ENCODE measurements at regions not wholly inside any gene's neighbourhood (a gene's known extent, or its start where the extent isn't known, plus 50 kb on each side); places are given as distances from the start of the nearest gene placed in this dataset.
"Not testable (repeated sequence)": the region's sequence is repeated elsewhere in the genome, so short reads cannot be mapped to it uniquely, and the experiment has no call there.

- Histone ChIP-seq H3K36me3 (ENCODE audit: control insufficient read depth in 3 of 3, insufficient read depth in 2 of 3, low read depth in 1 of 3, low read length in 3 of 3) (no peaks in the 10 kb centered on the region), H3K4me3 (ENCODE audit: low read depth in 1 of 3, low read length in 3 of 3) (no peak overlapping the region), H3K27ac (ENCODE audit: low read depth in 1 of 3, low read length in 2 of 3) (no peak overlapping the region), H3K4me1 (ENCODE audit: control insufficient read depth in 3 of 3, insufficient read depth in 2 of 3, low read depth in 1 of 3, low read length in 2 of 3) (no peaks in the 10 kb centered on the region), H3K27me3 (ENCODE audit: control insufficient read depth in 3 of 3, insufficient read depth in 3 of 3, low read length in 3 of 3) (no peaks in the 10 kb centered on the region), H3K9me3 (ENCODE audit: control insufficient read depth in 2 of 2, insufficient read depth in 1 of 2, low read depth in 1 of 2, low read length in 1 of 2) (peaks cover 0 to 7% of the 10 kb centered on the region in 2 donors)
- DNase-seq (no peak), FAIRE-seq (no peak)
- 62 to 73% (median 65%) methylated on average over 4 of the region's 4 CpGs for WGBS, 3 donors
These were observed 992.6 kb downstream of the PCDH9 start for GRCh38 chr13:66237411-66238062.

GRCh38 chr13:66234159-66234558, 996.0 kb downstream of the PCDH9 start:
- no peaks in the 10 kb centered on the region for H3K27me3 ChIP-seq (ENCODE audit: control insufficient read depth in 3 of 3, insufficient read depth in 3 of 3, low read length in 3 of 3)
- 17 to 61% (median 20%) methylated on average over 1 of the region's 1 CpG for WGBS, 3 donors
- no peak overlapping the region for H3K27ac ChIP-seq (ENCODE audit: low read depth in 1 of 3, low read length in 2 of 3)
- no peaks in the 10 kb centered on the region for H3K36me3 ChIP-seq (ENCODE audit: control insufficient read depth in 3 of 3, insufficient read depth in 2 of 3, low read depth in 1 of 3, low read length in 3 of 3)
- DNase-seq = no peak
- peaks cover 0 to 7% of the 10 kb centered on the region in 2 donors for H3K9me3 ChIP-seq (ENCODE audit: control insufficient read depth in 2 of 2, insufficient read depth in 1 of 2, low read depth in 1 of 2, low read length in 1 of 2)
- no peaks in the 10 kb centered on the region for H3K4me1 ChIP-seq (ENCODE audit: control insufficient read depth in 3 of 3, insufficient read depth in 2 of 3, low read depth in 1 of 3, low read length in 2 of 3)
- FAIRE-seq = no peak
- H3K4me3 ChIP-seq (ENCODE audit: low read depth in 1 of 3, low read length in 3 of 3) = no peak overlapping the region

DNA sequence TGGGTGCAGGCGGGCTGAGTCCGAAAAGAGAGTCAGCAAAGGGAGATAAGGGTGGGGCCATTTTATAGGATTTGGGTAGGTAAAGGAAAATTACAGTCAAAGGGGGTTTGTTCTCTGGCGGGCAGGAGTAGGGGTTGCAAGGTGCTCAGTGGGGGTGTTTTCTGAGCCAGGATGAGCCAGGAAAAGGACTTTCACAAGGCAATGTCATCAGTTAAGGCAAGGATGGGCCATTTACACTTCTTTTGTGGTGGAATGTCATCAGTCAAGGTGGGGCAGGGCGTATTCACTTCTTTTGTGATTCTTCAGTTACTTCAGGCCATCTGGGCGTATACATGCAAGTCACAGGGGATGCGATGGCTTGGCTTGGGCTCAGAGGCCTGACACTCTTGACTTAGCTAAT, 998.2 kb downstream of the PCDH9 start:
- not testable (repeated sequence) for FAIRE-seq; H3K4me1 ChIP-seq (ENCODE audit: control insufficient read depth in 3 of 3, insufficient read depth in 2 of 3, low read depth in 1 of 3, low read length in 2 of 3)
- WGBS, 3 donors = 87 to 93% (median 92%) methylated on average over 4 to 5 of the region's 6 CpGs

DNA sequence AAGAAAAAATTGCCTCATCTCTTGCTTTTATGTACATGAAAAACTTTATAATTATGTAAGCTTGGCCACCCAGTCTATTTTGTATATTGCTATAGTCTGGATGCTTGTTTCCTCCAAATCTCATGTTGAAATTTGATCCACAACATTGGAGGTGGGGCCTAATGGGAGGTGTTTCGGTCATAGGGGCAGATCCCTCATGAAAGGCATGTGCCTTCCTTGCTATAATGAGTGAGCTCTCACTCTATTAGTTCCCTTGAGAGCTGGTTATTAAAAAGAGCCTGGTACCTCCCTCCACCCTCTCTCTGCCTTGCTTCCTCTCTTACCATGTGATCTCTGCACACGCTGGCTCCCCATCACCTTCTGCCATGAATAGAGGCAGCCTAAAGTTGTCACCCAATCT, 1005.1 kb downstream of the PCDH9 start:
- no peaks in the 10 kb centered on the region for H3K4me1 ChIP-seq (ENCODE audit: control insufficient read depth in 3 of 3, insufficient read depth in 2 of 3, low read depth in 1 of 3, low read length in 2 of 3)
- 33 to 70% (median 61%) methylated on average over 2 of the region's 2 CpGs for WGBS, 3 donors
- no peak for DNase-seq
- H3K36me3 ChIP-seq (ENCODE audit: control insufficient read depth in 3 of 3, insufficient read depth in 2 of 3, low read depth in 1 of 3, low read length in 3 of 3) = no peaks in the 10 kb centered on the region
- no peaks in the 10 kb centered on the region for H3K27me3 ChIP-seq (ENCODE audit: control insufficient read depth in 3 of 3, insufficient read depth in 3 of 3, low read length in 3 of 3)
- H3K9me3 ChIP-seq (ENCODE audit: control insufficient read depth in 2 of 2, insufficient read depth in 1 of 2, low read depth in 1 of 2, low read length in 1 of 2) = no peaks in the 10 kb centered on the region
- no peak overlapping the region for H3K27ac ChIP-seq (ENCODE audit: low read depth in 1 of 3, low read length in 2 of 3)
- FAIRE-seq = no peak
- H3K4me3 ChIP-seq (ENCODE audit: low read depth in 1 of 3, low read length in 3 of 3) = no peak overlapping the region

More for the DNA sequence above, 998.2 kb downstream of the PCDH9 start:
- H3K36me3 ChIP-seq (ENCODE audit: control insufficient read depth in 3 of 3, insufficient read depth in 2 of 3, low read depth in 1 of 3, low read length in 3 of 3); DNase-seq; H3K4me3 ChIP-seq (ENCODE audit: low read depth in 1 of 3, low read length in 3 of 3); H3K9me3 ChIP-seq (ENCODE audit: control insufficient read depth in 2 of 2, insufficient read depth in 1 of 2, low read depth in 1 of 2, low read length in 1 of 2); H3K27me3 ChIP-seq (ENCODE audit: control insufficient read depth in 3 of 3, insufficient read depth in 3 of 3, low read length in 3 of 3); H3K27ac ChIP-seq (ENCODE audit: low read depth in 1 of 3, low read length in 2 of 3): not testable (repeated sequence)

GRCh38 chr13:66224663-66225062, 1005.5 kb downstream of the PCDH9 start:
- H3K36me3 ChIP-seq (ENCODE audit: control insufficient read depth in 3 of 3, insufficient read depth in 2 of 3, low read depth in 1 of 3, low read length in 3 of 3) = no peaks in the 10 kb centered on the region
- H3K4me1 ChIP-seq (ENCODE audit: control insufficient read depth in 3 of 3, insufficient read depth in 2 of 3, low read depth in 1 of 3, low read length in 2 of 3) = no peaks in the 10 kb centered on the region
- FAIRE-seq = no peak
- WGBS, 3 donors = 58 to 77% (median 66%) methylated on average over 2 of the region's 2 CpGs
- H3K9me3 ChIP-seq (ENCODE audit: control insufficient read depth in 2 of 2, insufficient read depth in 1 of 2, low read depth in 1 of 2, low read length in 1 of 2) = no peaks in the 10 kb centered on the region
- no peak for DNase-seq
- no peak overlapping the region for H3K4me3 ChIP-seq (ENCODE audit: low read depth in 1 of 3, low read length in 3 of 3)
- no peaks in the 10 kb centered on the region for H3K27me3 ChIP-seq (ENCODE audit: control insufficient read depth in 3 of 3, insufficient read depth in 3 of 3, low read length in 3 of 3)
- H3K27ac ChIP-seq (ENCODE audit: low read depth in 1 of 3, low read length in 2 of 3) = no peak overlapping the region

GRCh38 chr13:66222926-66223325, 1007.2 kb downstream of the PCDH9 start:
- Histone ChIP-seq H3K36me3 (ENCODE audit: control insufficient read depth in 3 of 3, insufficient read depth in 2 of 3, low read depth in 1 of 3, low read length in 3 of 3) (no peaks in the 10 kb centered on the region), H3K27me3 (ENCODE audit: control insufficient read depth in 3 of 3, insufficient read depth in 3 of 3, low read length in 3 of 3) (no peaks in the 10 kb centered on the region), H3K4me1 (ENCODE audit: control insufficient read depth in 3 of 3, insufficient read depth in 2 of 3, low read depth in 1 of 3, low read length in 2 of 3) (no peaks in the 10 kb centered on the region), H3K4me3 (ENCODE audit: low read depth in 1 of 3, low read length in 3 of 3) (no peak overlapping the region), H3K9me3 (ENCODE audit: control insufficient read depth in 2 of 2, insufficient read depth in 1 of 2, low read depth in 1 of 2, low read length in 1 of 2) (no peaks in the 10 kb centered on the region), H3K27ac (ENCODE audit: low read depth in 1 of 3, low read length in 2 of 3) (no peak overlapping the region)
- 70 to 79% (median 75%) methylated on average over 4 of the region's 4 CpGs for WGBS, 3 donors
- no peak for FAIRE-seq
- no peak for DNase-seq

GRCh38 chr13:66222127-66222526, 1008.0 kb downstream of the PCDH9 start:
- DNase-seq (no peak), FAIRE-seq (no peak)
- no peaks in the 10 kb centered on the region for H3K27me3 ChIP-seq (ENCODE audit: control insufficient read depth in 3 of 3, insufficient read depth in 3 of 3, low read length in 3 of 3)
- no peaks in the 10 kb centered on the region for H3K4me1 ChIP-seq (ENCODE audit: control insufficient read depth in 3 of 3, insufficient read depth in 2 of 3, low read depth in 1 of 3, low read length in 2 of 3)
- no peak overlapping the region for H3K27ac ChIP-seq (ENCODE audit: low read depth in 1 of 3, low read length in 2 of 3)
- H3K4me3 ChIP-seq (ENCODE audit: low read depth in 1 of 3, low read length in 3 of 3) = no peak overlapping the region
- WGBS, 3 donors = 78 to 91% (median 90%) methylated on average over 4 of the region's 4 CpGs
- H3K9me3 ChIP-seq (ENCODE audit: control insufficient read depth in 2 of 2, insufficient read depth in 1 of 2, low read depth in 1 of 2, low read length in 1 of 2) = no peaks in the 10 kb centered on the region
- H3K36me3 ChIP-seq (ENCODE audit: control insufficient read depth in 3 of 3, insufficient read depth in 2 of 3, low read depth in 1 of 3, low read length in 3 of 3) = no peaks in the 10 kb centered on the region

DNA sequence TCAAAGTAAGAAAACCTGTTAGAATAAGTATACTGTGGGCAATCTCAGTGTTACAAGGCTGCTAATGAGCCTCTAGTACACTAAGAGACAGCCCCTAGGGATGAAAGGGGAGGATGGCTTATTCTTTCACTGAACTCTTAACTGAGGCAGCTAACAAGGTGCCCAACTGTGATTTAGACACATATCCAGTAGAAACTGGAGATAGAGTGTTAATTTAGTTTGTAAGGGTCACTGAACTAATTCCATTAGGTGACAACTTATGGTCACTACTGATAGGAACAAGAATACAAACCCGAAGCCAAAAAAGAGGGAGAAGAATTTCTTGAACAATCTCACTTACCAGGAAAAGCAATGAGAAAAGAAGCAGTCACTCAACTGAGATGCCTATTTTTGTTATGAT, 1010.6 kb downstream of the PCDH9 start:
- no peaks in the 10 kb centered on the region for H3K4me1 ChIP-seq (ENCODE audit: control insufficient read depth in 3 of 3, insufficient read depth in 2 of 3, low read depth in 1 of 3, low read length in 2 of 3)
- 55 to 82% (median 55%) methylated on average over 1 of the region's 1 CpG for WGBS, 3 donors
- no peaks in the 10 kb centered on the region for H3K27me3 ChIP-seq (ENCODE audit: control insufficient read depth in 3 of 3, insufficient read depth in 3 of 3, low read length in 3 of 3)
- DNase-seq (no peak), FAIRE-seq (no peak)
- H3K4me3 ChIP-seq (ENCODE audit: low read depth in 1 of 3, low read length in 3 of 3) = no peak overlapping the region
- no peak overlapping the region for H3K27ac ChIP-seq (ENCODE audit: low read depth in 1 of 3, low read length in 2 of 3)
- no peaks in the 10 kb centered on the region for H3K9me3 ChIP-seq (ENCODE audit: control insufficient read depth in 2 of 2, insufficient read depth in 1 of 2, low read depth in 1 of 2, low read length in 1 of 2)
- no peaks in the 10 kb centered on the region for H3K36me3 ChIP-seq (ENCODE audit: control insufficient read depth in 3 of 3, insufficient read depth in 2 of 3, low read depth in 1 of 3, low read length in 3 of 3)

DNA sequence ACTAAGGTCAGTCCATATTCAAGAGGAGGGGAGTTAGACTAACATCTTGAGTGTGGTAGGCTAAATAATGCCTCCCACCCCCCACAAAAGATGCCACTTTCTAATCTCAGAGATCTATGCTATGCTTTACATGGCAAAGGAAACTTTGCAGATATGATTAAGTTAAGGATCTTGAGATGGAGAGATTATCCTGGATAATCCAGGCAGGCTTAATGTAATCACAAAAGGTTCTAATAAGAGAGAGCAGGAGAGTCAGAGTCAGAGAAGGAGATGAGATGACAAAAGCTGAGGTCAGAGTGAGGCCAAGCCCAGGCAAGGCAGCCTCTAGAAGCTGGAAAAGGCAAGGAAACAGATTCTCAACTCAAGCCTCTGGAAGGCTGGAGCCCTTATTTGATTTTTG, 1011.6 kb downstream of the PCDH9 start:
- Histone ChIP-seq H3K9me3 (ENCODE audit: control insufficient read depth in 2 of 2, insufficient read depth in 1 of 2, low read depth in 1 of 2, low read length in 1 of 2) (no peaks in the 10 kb centered on the region), H3K4me1 (ENCODE audit: control insufficient read depth in 3 of 3, insufficient read depth in 2 of 3, low read depth in 1 of 3, low read length in 2 of 3) (no peaks in the 10 kb centered on the region), H3K27me3 (ENCODE audit: control insufficient read depth in 3 of 3, insufficient read depth in 3 of 3, low read length in 3 of 3) (no peaks in the 10 kb centered on the region), H3K36me3 (ENCODE audit: control insufficient read depth in 3 of 3, insufficient read depth in 2 of 3, low read depth in 1 of 3, low read length in 3 of 3) (no peaks in the 10 kb centered on the region), H3K4me3 (ENCODE audit: low read depth in 1 of 3, low read length in 3 of 3) (no peak overlapping the region), H3K27ac (ENCODE audit: low read depth in 1 of 3, low read length in 2 of 3) (no peak overlapping the region)
- FAIRE-seq (no peak), DNase-seq (no peak)
